Panc1 (cell line): ENCODE measurements at regions not wholly inside any gene's neighbourhood (a gene's known extent, or its start where the extent isn't known, plus 50 kb on each side); places are given as distances from the start of the nearest gene placed in this dataset.

Source experiments
- ATAC-seq: fragments of 200-7000 bp; cut with Tn5 transposase; 2 replicates; pipeline ENCODE4 v1.9.1; 2020; ENCODE audit warnings: mild to moderate bottlenecking, moderate library complexity
- BruUV-seq: library from RNA; stranded (reverse); fragments of 400-500 nt; replicated peaks from 2 replicates; lab custom pipeline; 2021; lab: Mats Ljungman, UMichigan
- CTCF ChIA-PET: fragments of 300-600 bp; sonication (Branson Sonifier 250); formaldehyde crosslinking; loops from one replicate; lab custom pipeline; 2022; ENCODE audit warnings: antibody characterized with exemption; lab: Charles Lee
- POLR2A ChIA-PET: fragments of 300-600 bp; sonication (Branson Sonifier 250); formaldehyde crosslinking; loops from one replicate; lab custom pipeline; 2022; ENCODE audit warnings: antibody characterized with exemption; lab: Charles Lee
- DNase-seq: peaks from one replicate; pipeline ENCODE4 v3.0.0-alpha.2; 2010; ENCODE audit warnings: low read depth, low spot score
- H3K27ac ChIP-seq: 2 replicates; pipeline ENCODE4 v1.5.1; 2011; ENCODE audit warnings: mild to moderate bottlenecking, low read length, inconsistent platforms
- H3K27me3 ChIP-seq: fragments of 200-500 bp; sonication (Bioruptor generic); 2 replicates; pipeline ENCODE4 v1.6.0; 2014; ENCODE audit warnings: low read length, inconsistent platforms; ENCODE audit not compliant: control insufficient read depth, insufficient read depth
- H3K36me3 ChIP-seq: fragments of 200-500 bp; sonication (Bioruptor generic); 2 replicates; pipeline ENCODE4 v1.5.1; 2014; ENCODE audit warnings: inconsistent platforms, mild to moderate bottlenecking, low read length, moderate library complexity; ENCODE audit not compliant: control insufficient read depth, insufficient read depth
- H3K4me1 ChIP-seq: 2 replicates; pipeline ENCODE4 v1.5.1; 2011; ENCODE audit warnings: inconsistent platforms, mild to moderate bottlenecking, low read length, moderate library complexity; ENCODE audit not compliant: control insufficient read depth, insufficient read depth
- H3K4me3 ChIP-seq, 2 experiments: 2 replicates each; pipeline ENCODE4 v1.5.1; 2011 to 2012; ENCODE audit warnings: low read depth in 2 of 2, low read length in 2 of 2, mild to moderate bottlenecking in 2 of 2, inconsistent platforms in 1 of 2, moderate library complexity in 1 of 2
- H3K9me3 ChIP-seq: fragments of 200-500 bp; sonication (Bioruptor generic); 2 replicates; pipeline ENCODE4 v1.5.1; 2014; ENCODE audit warnings: low read depth, mild to moderate bottlenecking, inconsistent platforms, low read length, moderate library complexity; ENCODE audit not compliant: control insufficient read depth, insufficient read depth
- POLR2AphosphoS5 ChIP-seq: IDR thresholded peaks from 2 replicates; pipeline ENCODE4 v1.6.1; 2012; ENCODE audit warnings: mild to moderate bottlenecking, low read depth, low read length, moderate library complexity
- REST ChIP-seq, 2 experiments: IDR thresholded peaks; 2 replicates each; pipeline ENCODE4 v1.6.1; 2011 to 2012; ENCODE audit warnings: low read depth in 2 of 2, control low read depth in 1 of 2, low read length in 1 of 2, mild to moderate bottlenecking in 1 of 2, moderate library complexity in 1 of 2; ENCODE audit not compliant: insufficient read depth in 1 of 2
- SIN3A ChIP-seq: IDR thresholded peaks from 2 replicates; pipeline ENCODE4 v1.6.1; 2012; ENCODE audit warnings: low read depth, mild to moderate bottlenecking, low read length, moderate library complexity, borderline replicate concordance; ENCODE audit not compliant: insufficient read depth
- TCF7L2 ChIP-seq: IDR thresholded peaks from 2 replicates; pipeline ENCODE4 v1.6.1; 2011; ENCODE audit warnings: mild to moderate bottlenecking, low read depth, low read length, inconsistent platforms
- in situ Hi-C: cut with HindIII; loops from 2 replicates; pipeline ENCODE4 v1.10.0; 2016; ENCODE audit warnings: low sequenced_read_pairs, low pct_unique_long_range_greater_than_20kb
- intact Hi-C: fragments of 100-400 bp; cut with micrococcal nuclease; formaldehyde crosslinking; loops from one replicate; pipeline ENCODE4 v1.10.0; 2022; ENCODE audit not compliant: unreplicated experiment
- TF ChIP-seq, protein P1 (sequence below): fragments of 450-650 bp; IDR thresholded peaks from 2 replicates; pipeline ENCODE4 v1.5.1; 2017; ENCODE audit warnings: mild to moderate bottlenecking

DNA sequence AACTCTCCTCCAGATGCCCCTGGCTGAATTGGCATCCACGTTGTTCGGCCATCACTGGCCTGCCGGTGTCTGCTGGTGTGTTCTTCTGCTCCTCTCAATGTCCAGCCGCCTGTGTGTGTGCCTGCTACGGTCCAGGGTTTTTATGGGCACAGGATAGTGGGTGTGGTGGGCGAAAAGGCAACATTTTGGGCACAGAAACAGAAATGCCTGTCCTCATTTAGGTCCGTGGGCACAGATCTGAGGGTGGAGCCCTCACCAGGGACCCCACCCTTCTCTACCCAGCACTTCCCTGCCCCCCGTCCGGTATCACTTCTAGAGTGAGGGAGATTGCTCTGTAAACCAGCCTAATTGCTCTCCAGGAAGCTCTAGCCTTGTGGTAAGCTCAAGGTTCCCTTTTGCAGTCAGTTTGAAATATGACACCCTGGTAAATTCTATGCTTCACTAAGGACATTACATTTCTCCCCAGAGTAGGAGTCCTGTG, 410.1 kb downstream of the MAT2B start:
- ChIA-PET CTCF (no interaction called here), POLR2A (no interaction called here)
- no TSS peak for BruUV-seq
- TF ChIP-seq, protein P1, sequence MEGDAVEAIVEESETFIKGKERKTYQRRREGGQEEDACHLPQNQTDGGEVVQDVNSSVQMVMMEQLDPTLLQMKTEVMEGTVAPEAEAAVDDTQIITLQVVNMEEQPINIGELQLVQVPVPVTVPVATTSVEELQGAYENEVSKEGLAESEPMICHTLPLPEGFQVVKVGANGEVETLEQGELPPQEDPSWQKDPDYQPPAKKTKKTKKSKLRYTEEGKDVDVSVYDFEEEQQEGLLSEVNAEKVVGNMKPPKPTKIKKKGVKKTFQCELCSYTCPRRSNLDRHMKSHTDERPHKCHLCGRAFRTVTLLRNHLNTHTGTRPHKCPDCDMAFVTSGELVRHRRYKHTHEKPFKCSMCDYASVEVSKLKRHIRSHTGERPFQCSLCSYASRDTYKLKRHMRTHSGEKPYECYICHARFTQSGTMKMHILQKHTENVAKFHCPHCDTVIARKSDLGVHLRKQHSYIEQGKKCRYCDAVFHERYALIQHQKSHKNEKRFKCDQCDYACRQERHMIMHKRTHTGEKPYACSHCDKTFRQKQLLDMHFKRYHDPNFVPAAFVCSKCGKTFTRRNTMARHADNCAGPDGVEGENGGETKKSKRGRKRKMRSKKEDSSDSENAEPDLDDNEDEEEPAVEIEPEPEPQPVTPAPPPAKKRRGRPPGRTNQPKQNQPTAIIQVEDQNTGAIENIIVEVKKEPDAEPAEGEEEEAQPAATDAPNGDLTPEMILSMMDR, result no peak
- no peak for TF ChIP-seq REST (IDR thresholded peaks at IDR 0.05; ENCODE audit: insufficient read depth in 1 of 2, low read depth in 2 of 2, low read length in 1 of 2)
- TF ChIP-seq TCF7L2, result no peak
- no peak for TF ChIP-seq POLR2AphosphoS5
- no peak for TF ChIP-seq SIN3A
- intact Hi-C loops (no loop called here), in situ Hi-C loops (no loop called here)
- ATAC-seq (no peak), DNase-seq (no peak)
- no peaks in the 10 kb centered on the region for H3K36me3 ChIP-seq
- no peaks in the 10 kb centered on the region for H3K9me3 ChIP-seq
- no peak overlapping the region for H3K4me3 ChIP-seq
- no peak overlapping the region for H3K27ac ChIP-seq
- no peaks in the 10 kb centered on the region for H3K27me3 ChIP-seq
- H3K4me1 ChIP-seq, result no peaks in the 10 kb centered on the region

GRCh38 chr5:163916376-163916775, 411.0 kb downstream of the MAT2B start:
- no peaks in the 10 kb centered on the region for H3K27me3 ChIP-seq
- TF ChIP-seq, protein P1, result no peak
- TF ChIP-seq TCF7L2 (no peak), POLR2AphosphoS5 (no peak), SIN3A (no peak)
- no peak overlapping the region for H3K27ac ChIP-seq
- no peaks in the 10 kb centered on the region for H3K9me3 ChIP-seq
- H3K4me3 ChIP-seq, result no peak overlapping the region
- ATAC-seq, result no peak
- H3K4me1 ChIP-seq, result no peaks in the 10 kb centered on the region
- intact Hi-C loops, result no loop called here
- no peak for DNase-seq
- ChIA-PET CTCF (no interaction called here), POLR2A (no interaction called here)
- no TSS peak for BruUV-seq
- in situ Hi-C loops, result no loop called here
- no peaks in the 10 kb centered on the region for H3K36me3 ChIP-seq
